H9 (cell line): ENCODE measurements at regions not wholly inside any gene's neighbourhood (a gene's known extent, or its start where the extent isn't known, plus 50 kb on each side); places are given as distances from the start of the nearest gene placed in this dataset.

Experiments
- DNase-seq: peaks from one replicate; pipeline ENCODE4 v3.0.0-alpha.2; 2017
- H2AFZ ChIP-seq: one replicate; pipeline ENCODE4 v1.6.1; 2013; ENCODE audit warnings: mild to moderate bottlenecking, low read length, control low read depth, moderate library complexity
- H2AK5ac ChIP-seq: 2 replicates; pipeline ENCODE4 v1.6.1; 2013; ENCODE audit warnings: low read length, control low read depth, mixed read lengths; ENCODE audit not compliant: insufficient read length
- H2BK120ac ChIP-seq: one replicate; pipeline ENCODE4 v1.6.1; 2013; ENCODE audit warnings: low read depth, mild to moderate bottlenecking, low read length, control low read depth, inconsistent platforms; ENCODE audit not compliant: poor library complexity, severe bottlenecking
- H2BK12ac ChIP-seq: 2 replicates; pipeline ENCODE4 v1.6.1; 2013; ENCODE audit warnings: low read length, control low read depth, mixed read lengths, low read depth; ENCODE audit not compliant: insufficient read length
- H2BK15ac ChIP-seq: 2 replicates; pipeline ENCODE4 v1.6.1; 2013; ENCODE audit warnings: low read depth, low read length, control low read depth
- H2BK20ac ChIP-seq: one replicate; pipeline ENCODE4 v1.6.1; 2013; ENCODE audit warnings: low read depth, mild to moderate bottlenecking, low read length, control low read depth, inconsistent platforms; ENCODE audit not compliant: poor library complexity, severe bottlenecking
- H2BK5ac ChIP-seq: 2 replicates; pipeline ENCODE4 v1.6.1; 2013; ENCODE audit warnings: low read length, control low read depth, mixed read lengths; ENCODE audit not compliant: insufficient read length
- H3K14ac ChIP-seq: 2 replicates; pipeline ENCODE4 v1.6.1; 2013; ENCODE audit warnings: low read length, control low read depth; ENCODE audit not compliant: insufficient read depth
- H3K18ac ChIP-seq: 2 replicates; pipeline ENCODE4 v1.6.1; 2013; ENCODE audit warnings: low read depth, mild to moderate bottlenecking, mixed read lengths, low read length, control low read depth; ENCODE audit not compliant: insufficient read length
- H3K23ac ChIP-seq: 2 replicates; pipeline ENCODE4 v1.6.1; 2013; ENCODE audit warnings: low read length, control low read depth, mixed read lengths, low read depth; ENCODE audit not compliant: insufficient read length
- H3K23me2 ChIP-seq: 2 replicates; pipeline ENCODE4 v1.6.1; 2013; ENCODE audit warnings: low read depth, mild to moderate bottlenecking, mixed read lengths, low read length, control low read depth; ENCODE audit not compliant: insufficient read length, poor library complexity, severe bottlenecking
- H3K27ac ChIP-seq: 2 replicates; pipeline ENCODE4 v1.5.1; 2013; ENCODE audit warnings: low read length, control low read depth, mixed read lengths, low read depth; ENCODE audit not compliant: insufficient read length
- H3K27me3 ChIP-seq: 2 replicates; pipeline ENCODE4 v1.6.1; 2013; ENCODE audit warnings: low read length, control low read depth, inconsistent platforms; ENCODE audit not compliant: insufficient read depth
- H3K4ac ChIP-seq: 2 replicates; pipeline ENCODE4 v1.6.1; 2013; ENCODE audit warnings: low read depth, mild to moderate bottlenecking, control low read depth, inconsistent platforms, low read length, moderate library complexity
- H3K4me1 ChIP-seq: 2 replicates; pipeline ENCODE4 v1.6.1; 2013; ENCODE audit warnings: low read length, control low read depth, inconsistent platforms; ENCODE audit not compliant: insufficient read depth
- H3K4me2 ChIP-seq: 2 replicates; pipeline ENCODE4 v1.6.1; 2013; ENCODE audit warnings: low read length, control low read depth, mixed read lengths; ENCODE audit not compliant: insufficient read length, insufficient read depth
- H3K56ac ChIP-seq: 2 replicates; pipeline ENCODE4 v1.6.1; 2013; ENCODE audit warnings: low read depth, mild to moderate bottlenecking, mixed read lengths, low read length, control low read depth; ENCODE audit not compliant: insufficient read length
- H3K79me1 ChIP-seq: 2 replicates; pipeline ENCODE4 v1.6.1; 2013; ENCODE audit warnings: low read depth, mild to moderate bottlenecking, moderate library complexity, low read length, control low read depth, inconsistent platforms; ENCODE audit not compliant: insufficient read depth, poor library complexity, severe bottlenecking
- H3K79me2 ChIP-seq: 2 replicates; pipeline ENCODE4 v1.6.1; 2013; ENCODE audit warnings: low read length, control low read depth, inconsistent platforms; ENCODE audit not compliant: insufficient read depth
- H3K9ac ChIP-seq: 2 replicates; pipeline ENCODE4 v1.6.1; 2013; ENCODE audit warnings: low read length, control low read depth, mixed read lengths; ENCODE audit not compliant: insufficient read length; ENCODE audit errors: extremely low read depth
- H3K9me3 ChIP-seq: one replicate; pipeline ENCODE4 v1.6.1; 2013; ENCODE audit warnings: low read depth, low read length, inconsistent platforms; ENCODE audit not compliant: control insufficient read depth
- H3T11ph ChIP-seq: one replicate; pipeline ENCODE4 v1.6.1; 2013; ENCODE audit warnings: mild to moderate bottlenecking, low read length, control low read depth, inconsistent platforms
- H4K20me1 ChIP-seq: one replicate; pipeline ENCODE4 v1.6.1; 2013; ENCODE audit not compliant: control insufficient read depth, insufficient read length, insufficient read depth
- H4K5ac ChIP-seq: 2 replicates; pipeline ENCODE4 v1.6.1; 2013; ENCODE audit warnings: low read depth, mild to moderate bottlenecking, mixed read lengths, low read length, control low read depth; ENCODE audit not compliant: insufficient read length
- H4K8ac ChIP-seq: replicated peaks from 2 replicates; pipeline ENCODE4 v1.6.1; 2013; ENCODE audit warnings: low read length, control low read depth, mixed read lengths, low read depth; ENCODE audit not compliant: insufficient read length
- H4K91ac ChIP-seq: 2 replicates; pipeline ENCODE4 v1.6.1; 2013; ENCODE audit warnings: low read depth, mild to moderate bottlenecking, moderate library complexity, mixed read lengths, low read length, control low read depth; ENCODE audit not compliant: insufficient read length
- H3K27ac Mint-ChIP-seq, 3 experiments: 2 replicates in 2 of 3; 3 replicates in 1 of 3; pipeline ENCODE4 v1.8.0; 2020 to 2021; ENCODE audit warnings: mixed read lengths in 3 of 3, mild to moderate bottlenecking in 1 of 3, moderate library complexity in 1 of 3
- H3K27me3 Mint-ChIP-seq: 2 replicates; pipeline ENCODE4 v1.8.0; 2021; ENCODE audit warnings: low read depth, mild to moderate bottlenecking, moderate library complexity, mixed read lengths
- H3K36me3 Mint-ChIP-seq, 3 experiments: 2 replicates in 2 of 3; 3 replicates in 1 of 3; pipeline ENCODE4 v1.8.0; 2020 to 2021; ENCODE audit warnings: low read depth in 3 of 3, mixed read lengths in 3 of 3; ENCODE audit not compliant: insufficient read depth in 1 of 3
- H3K4me1 Mint-ChIP-seq, 2 experiments: 2 replicates each; pipeline ENCODE4 v1.8.0; 2020; ENCODE audit warnings: mixed read lengths in 2 of 2
- H3K4me3 Mint-ChIP-seq, 2 experiments: 2 replicates in 1 of 2; 3 replicates in 1 of 2; pipeline ENCODE4 v1.8.0; 2020 to 2021; ENCODE audit warnings: mild to moderate bottlenecking in 2 of 2, mixed read lengths in 2 of 2, moderate library complexity in 1 of 2
- H3K9me3 Mint-ChIP-seq, 2 experiments: 2 replicates in 1 of 2; 3 replicates in 1 of 2; pipeline ENCODE4 v1.8.0; 2020; ENCODE audit warnings: mild to moderate bottlenecking in 2 of 2, mixed read lengths in 2 of 2, moderate library complexity in 1 of 2
- CTCF ChIP-seq: fragments of 200-600 bp; sonication (generic); conservative IDR thresholded peaks from 3 replicates; pipeline ENCODE4 v1.8.0; 2021; ENCODE audit warnings: antibody characterized with exemption, mild to moderate bottlenecking
- WGBS: extraction: QIAGEN DNeasy Blood & Tissue Kit; methylation state at CpG from one replicate; pipeline ENCODE4 v1.1.7; 2013; ENCODE audit warnings: missing lambda C conversion rate, low lambda C conversion rate, mixed read lengths; ENCODE audit not compliant: insufficient read length; ENCODE audit errors: extremely low coverage; 5-methylcytosine and 5-hydroxymethylcytosine counted together

GRCh38 chr6:2410656-2411380 lies 165.4 kb upstream of the GMDS start:
- Histone ChIP-seq H3K23me2 (no peaks in the 10 kb centered on the region), H3K23ac (no peak overlapping the region), H3K14ac (no peak overlapping the region), H4K8ac (no peak overlapping the region), H3K9me3 (no peaks in the 10 kb centered on the region), H3K79me2 (no peaks in the 10 kb centered on the region), H3K4me2 (no peak overlapping the region), H2AFZ (no peak overlapping the region), H2BK5ac (no peak overlapping the region), H2BK20ac (no peak overlapping the region), H3K18ac (no peak overlapping the region), H3K4me1 (no peaks in the 10 kb centered on the region), H3T11ph (no peak overlapping the region), H2BK15ac (no peak overlapping the region), H3K9ac (no peak overlapping the region), H3K56ac (no peak overlapping the region), H2BK12ac (no peak overlapping the region), H2BK120ac (no peak overlapping the region), H4K91ac (no peak overlapping the region), H2AK5ac (no peak overlapping the region), H3K27me3 (no peaks in the 10 kb centered on the region), H4K5ac (no peak overlapping the region), H3K4ac (no peak overlapping the region), H3K27ac (no peak overlapping the region), H3K79me1 (no peaks in the 10 kb centered on the region), H4K20me1 (no peaks in the 10 kb centered on the region)
- Mint-ChIP-seq H3K27me3 (peaks cover 3% of the 10 kb centered on the region; the same call in 1 of the 2 replicates), H3K4me3 (no peak overlapping the region), H3K36me3 (no peaks in the 10 kb centered on the region), H3K9me3 (no peaks in the 10 kb centered on the region), H3K27ac (no peak overlapping the region), H3K4me1 (no peaks in the 10 kb centered on the region)
- WGBS: no CpG with 5 or more reads among the region's 7 CpGs
- no peak for DNase-seq
- TF ChIP-seq CTCF: no peak
